C4-2B (cell line): ENCODE measurements at regions not wholly inside any gene's neighbourhood (a gene's known extent, or its start where the extent isn't known, plus 50 kb on each side); places are given as distances from the start of the nearest gene placed in this dataset.

Experiments
- CTCF ChIP-seq: fragments of 450-650 bp; conservative IDR thresholded peaks from 2 replicates; pipeline ENCODE4 v1.5.1; 2017; ENCODE audit warnings: mild to moderate bottlenecking
- ZFX ChIP-seq: fragments of 450-650 bp; IDR thresholded peaks from 2 replicates; pipeline ENCODE4 v1.6.1; 2017

- no peak for TF ChIP-seq CTCF
- TF ChIP-seq ZFX, result no peak
Observed at GRCh38 chr6:141653590-141653989, 479.1 kb upstream of the GJE1 start.
